Suppressor macrophage (primary cell): ENCODE measurements at regions not wholly inside any gene's neighbourhood (a gene's known extent, or its start where the extent isn't known, plus 50 kb on each side); places are given as distances from the start of the nearest gene placed in this dataset.

Experiments
- DNase-seq, 4 experiments: peaks; one replicate each; pipeline ENCODE4 v3.0.0-alpha.2; 2020 to 2022

- no peak for DNase-seq
Measured at GRCh38 chr4:155616117-155616516, 50.5 kb upstream of the GUCY1A1 start.

DNA sequence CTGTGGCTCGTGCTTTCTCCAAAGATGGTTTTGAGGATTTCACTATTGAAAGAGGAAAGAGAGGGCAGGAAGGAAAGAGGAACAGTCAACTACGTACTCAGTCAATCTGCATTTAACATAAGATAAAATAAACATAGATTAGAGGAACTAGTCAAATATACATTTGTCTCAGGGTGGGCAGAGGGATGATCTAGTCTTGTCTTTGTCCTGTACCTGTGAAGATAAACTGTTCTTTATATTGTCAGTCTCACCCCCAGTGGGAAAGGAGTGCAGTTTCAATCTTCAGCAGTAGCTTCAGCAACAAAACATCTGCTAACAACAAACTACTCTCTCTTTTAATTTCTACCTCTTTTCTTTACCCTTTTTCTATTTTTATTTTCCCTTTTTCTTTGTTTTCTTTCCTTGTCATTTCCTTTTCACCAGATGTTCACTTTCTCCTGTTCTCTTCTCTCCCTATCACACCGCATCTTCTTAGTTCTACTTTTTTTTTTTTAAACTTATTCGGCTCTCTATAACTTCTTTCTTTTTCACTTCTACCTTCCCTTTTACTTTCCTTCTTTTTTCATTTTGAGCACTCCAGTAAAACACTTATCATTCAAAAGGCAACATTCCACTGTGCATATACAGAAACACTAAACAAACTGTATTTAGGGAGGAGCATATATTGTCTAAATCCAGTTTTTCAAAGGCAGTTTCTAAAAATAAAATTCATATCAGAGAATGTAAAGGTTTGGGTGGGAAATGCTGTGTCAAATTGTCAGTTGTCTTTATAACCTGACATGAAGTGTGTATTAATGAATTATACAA lies 51.4 kb upstream of the GUCY1A1 start:
- peak; percentile 13 to 57 (median 40) for DNase-seq

DNA sequence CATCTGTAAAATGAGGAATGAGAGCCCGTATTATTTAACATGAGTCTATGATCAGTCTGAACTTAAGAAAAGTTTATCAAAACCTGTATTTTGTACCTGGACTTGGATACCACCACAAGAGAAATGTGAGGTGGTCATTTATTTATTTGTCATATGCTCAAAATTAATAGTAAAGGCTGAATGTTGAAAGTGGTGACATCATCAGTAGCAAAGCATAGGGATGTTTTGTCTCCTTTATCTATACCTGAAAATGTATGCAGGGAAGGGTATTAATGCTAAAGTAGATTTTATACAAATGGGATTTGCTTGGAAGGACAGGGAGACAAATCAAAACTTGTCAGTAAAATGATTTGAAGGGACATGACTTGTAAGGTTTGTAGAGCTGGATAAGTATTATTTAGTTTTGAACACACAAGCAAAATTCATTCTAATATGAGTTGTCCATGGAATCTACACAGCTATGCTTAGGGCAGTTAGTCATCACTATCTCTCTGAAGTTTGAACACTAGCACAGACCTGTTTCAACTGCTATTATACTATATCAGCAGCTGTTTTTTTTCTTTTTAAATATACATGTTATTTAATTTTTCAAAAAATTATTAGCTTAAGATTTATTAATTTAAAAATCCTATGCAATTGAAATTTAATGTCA lies 52.4 kb upstream of the GUCY1A1 start:
- DNase-seq, result no peak

DNA sequence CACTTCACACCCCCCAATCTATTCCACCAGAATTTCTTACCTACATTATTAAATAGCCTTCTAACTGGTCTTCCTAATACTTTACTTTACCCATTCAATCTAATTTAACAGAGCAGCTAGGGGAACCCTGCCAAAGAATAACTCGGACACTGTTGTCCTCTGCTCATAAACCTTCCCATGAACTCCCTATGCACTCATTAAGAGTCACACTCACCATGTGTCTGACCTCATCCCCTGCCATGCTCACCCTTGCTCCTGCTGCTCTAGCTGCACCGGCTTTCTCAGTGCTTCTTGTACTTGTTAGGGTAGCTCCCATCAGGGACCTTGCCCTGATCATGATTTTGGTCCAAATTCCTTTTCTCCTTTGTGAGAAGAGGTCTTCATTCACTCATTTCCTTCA lies 54.6 kb upstream of the GUCY1A1 start:
- no peak for DNase-seq

DNA sequence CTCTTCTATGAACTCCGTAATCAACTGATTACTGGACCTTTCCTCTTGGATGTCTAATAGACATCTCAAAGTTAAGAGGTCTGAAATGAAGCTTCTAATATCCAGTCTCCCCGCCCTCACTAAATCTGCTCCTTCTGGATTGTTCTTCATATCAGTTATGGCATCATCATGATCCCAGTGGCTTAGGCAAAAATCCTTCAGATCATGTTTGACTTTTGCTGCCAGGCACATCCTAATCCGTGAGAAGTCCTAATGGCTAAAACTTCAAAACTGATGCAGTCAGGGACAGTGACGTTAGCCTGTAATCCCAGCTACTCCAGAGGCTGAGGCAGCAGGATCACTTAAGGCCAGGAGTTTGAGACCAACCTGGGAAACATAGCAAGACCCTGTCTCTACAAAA lies 55.1 kb upstream of the GUCY1A1 start:
- DNase-seq, result no peak

DNA sequence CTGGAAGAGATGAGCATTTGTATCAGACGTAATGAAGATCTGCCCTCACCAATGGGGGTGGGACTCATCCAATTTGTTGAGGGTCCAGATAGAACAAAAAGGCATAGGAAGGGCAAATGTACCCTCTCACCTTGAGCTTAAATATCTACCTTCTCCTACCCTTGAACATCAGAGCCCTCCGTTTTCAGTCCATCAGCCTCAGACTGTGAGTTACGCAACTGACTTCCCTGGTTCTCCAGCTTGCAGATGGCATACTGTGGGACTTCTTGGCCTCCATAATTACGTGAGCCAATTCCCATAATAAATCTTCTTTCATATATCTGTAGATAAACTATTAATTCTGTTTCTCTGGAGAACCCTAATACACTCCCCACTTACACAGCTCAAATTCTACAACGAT lies 56.5 kb upstream of the GUCY1A1 start:
- DNase-seq, result no peak

DNA sequence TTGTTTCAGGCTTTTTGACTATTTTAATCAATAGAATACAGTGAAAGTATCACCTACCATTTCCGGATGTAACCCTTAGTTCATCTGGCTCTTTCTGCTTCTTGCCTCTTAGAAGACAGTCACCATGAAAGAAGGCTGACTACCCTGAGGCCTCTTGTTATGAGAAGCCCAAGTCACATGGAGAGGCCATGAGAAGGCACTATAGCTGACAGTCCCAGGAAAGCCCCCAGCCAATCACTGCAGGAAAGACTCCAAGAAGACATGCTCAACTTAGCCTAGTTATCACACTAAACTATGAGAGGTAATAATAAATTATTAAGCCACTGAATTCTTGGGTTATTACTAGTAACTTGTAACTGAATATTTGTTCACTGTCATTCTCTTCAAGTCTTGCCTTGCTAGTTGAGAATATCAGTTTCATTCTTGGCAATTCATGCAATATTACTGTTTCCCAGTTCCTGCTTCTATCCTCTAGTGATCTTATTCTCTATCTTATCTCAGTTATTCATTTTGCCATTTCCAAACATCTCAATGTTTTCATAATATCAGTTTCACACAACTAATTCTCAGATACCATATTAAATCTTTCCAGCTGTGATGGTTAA lies 57.1 kb upstream of the GUCY1A1 start:
- no peak for DNase-seq

DNA sequence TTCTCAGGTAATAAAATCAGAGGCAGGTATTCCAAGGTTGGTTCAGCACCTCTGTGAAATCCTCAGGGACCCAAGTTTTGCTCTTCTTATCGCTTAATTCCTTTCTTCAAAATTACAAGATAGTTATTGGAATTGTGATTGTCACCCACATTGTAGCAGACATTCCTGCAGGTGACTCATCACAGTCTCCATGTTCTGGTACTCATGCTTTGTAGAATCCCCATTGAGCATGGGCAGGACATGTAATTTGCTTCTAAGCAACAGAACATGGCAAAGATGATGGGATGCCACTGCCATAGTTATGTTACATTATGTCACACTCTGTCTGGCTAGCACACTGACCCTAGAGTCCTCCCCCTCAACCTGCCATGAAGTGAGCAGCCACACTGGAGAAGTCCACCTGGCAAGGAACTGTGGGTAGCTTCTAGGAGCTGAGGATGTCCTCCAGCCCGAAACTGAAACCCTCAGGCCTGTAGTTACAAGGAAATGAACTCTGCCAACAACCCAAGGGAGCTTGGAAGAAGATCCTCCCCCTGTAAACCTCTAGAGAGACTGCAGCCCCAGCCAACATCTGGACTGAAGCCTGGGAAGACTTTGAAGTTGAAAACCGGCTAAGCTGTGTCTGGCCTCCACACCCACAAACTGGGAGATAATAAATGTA lies 58.3 kb upstream of the GUCY1A1 start:
- DNase-seq, result no peak

GRCh38 chr4:155607481-155607880 lies 59.2 kb upstream of the GUCY1A1 start:
- DNase-seq, result no peak

DNA sequence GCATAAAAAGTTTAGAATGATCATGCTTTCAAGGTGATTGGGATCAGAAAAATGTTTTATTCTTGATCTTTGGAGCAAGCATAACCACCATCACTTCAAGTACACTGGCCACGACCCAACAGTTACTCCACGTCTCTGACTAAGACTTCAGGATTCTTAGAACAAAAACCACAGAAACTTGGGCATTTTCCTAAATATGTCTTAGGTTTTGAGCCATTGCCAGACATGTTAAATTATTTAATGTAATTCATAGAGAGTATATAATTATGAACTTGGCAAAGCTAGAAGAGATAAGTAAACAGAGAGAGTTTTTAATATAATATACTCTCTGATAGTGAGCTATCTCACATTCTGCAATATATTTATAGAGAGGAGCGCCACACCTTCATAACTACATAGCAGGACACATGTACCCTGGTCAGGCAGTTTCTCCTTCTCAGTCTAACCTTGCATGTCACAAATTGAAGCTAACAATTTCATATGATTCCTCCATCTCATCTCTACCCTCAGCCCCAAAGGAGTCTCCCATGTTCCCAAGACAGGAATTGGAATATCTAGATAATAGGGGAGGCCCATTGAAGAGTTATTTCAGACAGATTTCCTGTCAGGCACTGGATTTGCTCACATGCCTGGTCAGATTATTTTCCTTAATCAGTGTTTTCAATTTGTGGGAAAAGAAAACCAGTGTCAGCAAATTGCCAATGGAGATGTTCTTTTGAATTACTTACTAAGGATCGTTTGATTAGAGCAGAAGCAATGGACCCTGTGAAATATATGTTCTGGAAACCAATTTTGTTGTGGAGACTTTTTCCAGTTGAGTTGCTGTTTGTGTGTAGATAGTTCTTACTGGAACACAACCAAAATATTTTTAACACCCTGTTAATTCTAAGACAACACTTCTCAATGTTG lies 61.7 kb upstream of the GUCY1A1 start:
- no peak for DNase-seq

DNA sequence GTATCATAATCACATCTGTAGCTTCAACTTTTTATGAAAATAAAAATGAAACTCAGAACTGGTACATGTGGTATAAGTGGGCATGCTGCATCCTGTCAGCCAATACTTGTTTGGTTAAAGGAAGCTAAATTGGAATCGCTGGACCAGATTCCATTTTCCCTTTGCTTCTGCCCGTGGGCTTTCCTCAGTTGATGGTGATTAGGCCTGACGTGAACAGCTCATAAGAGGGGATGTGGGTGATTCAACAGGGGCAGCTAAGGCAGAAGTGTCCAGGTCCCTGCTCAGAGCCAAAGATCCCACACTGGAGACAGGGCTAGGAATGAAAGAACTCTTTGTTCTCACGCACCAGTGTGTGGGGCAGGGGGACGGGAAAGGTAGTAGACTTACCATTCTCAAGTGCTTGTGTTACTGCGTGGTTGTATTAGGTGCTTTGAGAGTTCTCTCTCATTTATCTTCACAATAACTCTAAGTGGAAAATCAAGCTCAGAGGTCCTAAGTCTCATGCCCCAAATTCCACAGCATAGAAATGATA lies 63.2 kb upstream of the GUCY1A1 start:
- DNase-seq, result no peak

DNA sequence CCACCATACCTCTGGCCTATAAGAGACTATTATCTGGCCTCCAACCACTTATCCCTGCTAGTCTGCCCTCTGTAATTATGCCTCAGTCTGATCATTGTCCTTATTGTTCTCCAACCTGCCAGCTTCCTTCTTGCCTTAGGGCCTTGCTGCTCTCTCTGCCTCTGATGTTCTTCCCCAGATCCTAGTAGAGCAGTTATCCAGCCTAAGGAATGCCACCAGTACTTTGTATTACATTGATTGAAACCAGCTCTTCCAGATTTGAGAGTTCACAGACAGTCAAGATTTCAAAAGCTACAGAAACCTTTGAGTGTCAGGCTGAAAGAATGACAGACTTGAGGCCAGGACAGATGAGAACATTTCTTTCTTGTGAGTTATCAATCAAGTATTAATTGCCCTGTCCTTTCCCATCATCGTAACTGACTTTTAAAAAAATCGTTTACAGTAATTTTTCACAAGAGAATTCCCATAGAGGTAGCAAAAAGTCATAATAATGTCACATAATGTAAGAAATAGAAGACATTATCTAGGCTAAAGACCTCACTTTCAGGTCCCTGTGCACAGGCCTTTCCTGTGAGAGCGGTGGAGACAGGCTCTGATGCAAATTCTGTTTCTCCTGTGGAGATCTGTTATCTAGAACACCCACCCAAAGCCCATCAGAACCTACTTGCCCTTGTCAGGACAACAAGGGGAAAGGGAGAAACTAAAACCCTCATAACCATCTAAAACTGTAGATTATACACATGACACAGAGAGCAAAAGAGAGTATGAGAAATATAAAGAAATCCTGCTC lies 64.1 kb upstream of the GUCY1A1 start:
- no peak for DNase-seq

DNA sequence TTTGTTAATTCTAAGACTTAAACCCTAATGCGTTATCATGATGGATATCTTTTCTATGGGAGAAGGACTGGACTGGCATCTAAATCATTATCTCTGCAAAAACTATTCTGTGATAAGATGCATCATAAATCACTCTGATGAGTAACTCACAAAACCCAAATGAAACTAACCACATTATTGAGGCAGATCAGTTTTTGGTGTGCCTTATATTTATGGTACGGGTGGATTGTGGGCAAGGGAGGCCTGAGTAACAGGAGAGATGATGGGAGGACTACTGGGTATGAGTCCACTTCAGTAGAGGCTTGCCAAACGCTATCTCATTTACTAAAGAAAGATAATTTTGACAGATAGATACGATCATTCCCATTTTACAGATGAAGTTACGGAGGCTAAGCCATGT lies 66.4 kb upstream of the GUCY1A1 start:
- DNase-seq, result no peak

GRCh38 chr4:155599596-155599995 lies 67.1 kb upstream of the GUCY1A1 start:
- no peak for DNase-seq

DNA sequence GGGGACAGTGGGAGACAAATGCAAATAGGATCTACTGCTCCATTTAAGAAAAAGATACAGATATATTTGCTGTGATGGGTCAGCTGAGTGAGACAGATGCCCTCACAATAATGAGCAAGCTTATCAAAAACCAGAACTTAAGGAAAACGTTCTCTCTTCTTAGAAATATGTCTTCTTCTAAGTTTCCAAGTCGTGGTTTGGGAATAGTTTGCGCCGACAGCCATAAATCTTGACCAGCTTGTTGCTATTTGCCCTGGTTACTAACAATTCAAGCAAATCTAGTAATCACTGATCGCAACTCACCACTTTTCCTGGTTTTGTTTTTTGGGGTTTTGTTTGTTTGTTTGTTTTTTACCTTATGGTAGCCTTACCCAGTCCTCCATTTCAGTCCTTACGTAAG lies 67.6 kb upstream of the GUCY1A1 start:
- no peak for DNase-seq

GRCh38 chr4:155597933-155598451 lies 68.7 kb upstream of the GUCY1A1 start:
- DNase-seq, result no peak

GRCh38 chr4:155597281-155597680 lies 69.4 kb upstream of the GUCY1A1 start:
- no peak for DNase-seq

GRCh38 chr4:155593793-155594192 lies 72.9 kb upstream of the GUCY1A1 start:
- DNase-seq, result no peak

GRCh38 chr4:155592938-155593297 lies 73.7 kb upstream of the GUCY1A1 start:
- no peak for DNase-seq

- DNase-seq, result no peak
Measured at GRCh38 chr4:155592179-155592937, 74.3 kb upstream of the GUCY1A1 start.
